Activated CD8-positive, alpha-beta memory T cell treated with anti-CD3 and anti-CD28 coated beads for 4 hours (primary cell): ENCODE measurements at regions not wholly inside any gene's neighbourhood (a gene's known extent, or its start where the extent isn't known, plus 50 kb on each side); places are given as distances from the start of the nearest gene placed in this dataset.
"Not testable (repeated sequence)": the region's sequence is repeated elsewhere in the genome, so short reads cannot be mapped to it uniquely, and the experiment has no call there.

Source experiments
- DNase-seq, 2 donors: peaks; one replicate each; pipeline ENCODE4 v3.0.0-alpha.2; 2020; ENCODE audit warnings: low read depth in 2 of 2

DNA sequence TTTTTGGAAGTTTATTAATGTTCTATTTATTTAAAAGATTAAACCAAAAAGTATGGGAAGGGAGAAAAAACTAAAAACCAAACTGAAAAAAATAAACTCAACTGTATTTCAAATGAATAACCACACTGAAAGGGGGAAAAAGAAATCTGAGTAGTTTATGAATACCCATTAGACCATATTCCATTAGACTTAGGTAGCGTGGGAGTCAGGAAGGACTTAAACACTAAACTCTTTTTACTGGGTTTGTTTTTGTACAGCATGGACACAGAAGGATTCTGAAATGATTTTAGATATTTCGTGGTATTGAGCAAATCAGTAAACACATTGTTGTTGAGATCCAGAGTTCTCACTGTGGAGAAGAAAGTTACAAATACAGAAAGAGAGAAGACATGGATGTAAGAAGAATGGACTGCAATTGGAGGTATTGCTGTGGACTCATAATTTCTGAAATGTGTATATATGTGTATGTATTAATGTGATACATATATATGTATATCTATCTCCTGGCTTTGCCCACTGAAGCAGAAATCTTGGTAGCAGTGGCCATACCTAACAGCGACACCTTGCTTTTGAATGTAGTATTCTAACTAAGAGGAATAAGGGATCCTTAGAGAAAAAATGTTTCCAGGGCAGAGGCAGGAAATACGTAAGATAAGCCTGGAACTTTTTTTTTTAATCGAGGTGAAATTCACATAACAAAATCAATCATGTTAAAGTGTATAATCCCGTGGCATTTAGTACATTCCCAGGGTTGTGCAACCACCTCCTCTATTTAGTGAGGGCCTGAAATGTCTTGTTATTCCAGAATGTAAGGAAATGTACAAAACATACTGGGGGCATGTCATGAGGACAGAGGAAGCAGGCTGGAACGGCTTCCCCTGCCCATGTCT is 228.8 kb downstream of the SMARCA2 start:
- no peak for DNase-seq

DNA sequence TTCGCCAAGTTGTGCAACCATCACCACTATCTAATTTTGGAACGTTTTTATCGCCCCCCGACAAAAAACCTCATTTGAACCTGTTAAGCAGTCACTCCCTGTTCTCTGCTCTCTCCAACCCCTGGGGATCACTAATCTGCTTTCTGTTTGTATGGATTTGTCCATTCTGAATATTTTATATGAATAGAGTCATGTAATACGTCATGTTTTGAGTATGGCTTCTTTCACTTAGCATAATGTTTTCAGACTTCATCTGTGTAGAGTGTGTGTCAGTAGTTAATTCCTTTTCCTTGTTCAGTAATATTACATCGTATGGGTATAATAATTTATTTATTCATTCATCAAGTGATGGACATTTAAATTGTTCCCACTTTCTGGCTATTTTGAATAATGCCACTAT is 232.2 kb downstream of the SMARCA2 start:
- DNase-seq = no peak

DNA sequence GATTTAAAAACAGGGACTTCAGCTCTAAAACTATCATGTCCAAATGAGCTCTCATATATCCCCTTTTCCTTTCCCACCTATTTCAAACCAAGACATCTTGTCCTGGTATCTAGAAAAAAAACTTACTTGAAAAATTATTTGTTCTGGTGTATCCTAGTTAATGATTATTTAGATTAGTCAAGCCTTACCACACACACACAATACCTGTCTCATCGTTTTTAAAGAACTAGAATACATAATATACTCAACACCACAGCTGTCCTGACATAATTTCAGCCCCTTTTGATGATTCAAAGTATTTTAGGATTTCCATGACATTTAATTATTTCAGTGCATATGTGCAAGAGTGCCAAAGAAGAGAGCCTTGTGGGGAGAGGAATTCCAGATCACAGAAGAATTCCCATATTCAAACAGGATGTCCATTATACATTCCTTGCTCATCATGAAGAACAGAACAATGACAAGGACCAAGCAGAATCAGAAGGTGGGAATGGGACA is 233.7 kb downstream of the SMARCA2 start:
- no peak for DNase-seq

DNA sequence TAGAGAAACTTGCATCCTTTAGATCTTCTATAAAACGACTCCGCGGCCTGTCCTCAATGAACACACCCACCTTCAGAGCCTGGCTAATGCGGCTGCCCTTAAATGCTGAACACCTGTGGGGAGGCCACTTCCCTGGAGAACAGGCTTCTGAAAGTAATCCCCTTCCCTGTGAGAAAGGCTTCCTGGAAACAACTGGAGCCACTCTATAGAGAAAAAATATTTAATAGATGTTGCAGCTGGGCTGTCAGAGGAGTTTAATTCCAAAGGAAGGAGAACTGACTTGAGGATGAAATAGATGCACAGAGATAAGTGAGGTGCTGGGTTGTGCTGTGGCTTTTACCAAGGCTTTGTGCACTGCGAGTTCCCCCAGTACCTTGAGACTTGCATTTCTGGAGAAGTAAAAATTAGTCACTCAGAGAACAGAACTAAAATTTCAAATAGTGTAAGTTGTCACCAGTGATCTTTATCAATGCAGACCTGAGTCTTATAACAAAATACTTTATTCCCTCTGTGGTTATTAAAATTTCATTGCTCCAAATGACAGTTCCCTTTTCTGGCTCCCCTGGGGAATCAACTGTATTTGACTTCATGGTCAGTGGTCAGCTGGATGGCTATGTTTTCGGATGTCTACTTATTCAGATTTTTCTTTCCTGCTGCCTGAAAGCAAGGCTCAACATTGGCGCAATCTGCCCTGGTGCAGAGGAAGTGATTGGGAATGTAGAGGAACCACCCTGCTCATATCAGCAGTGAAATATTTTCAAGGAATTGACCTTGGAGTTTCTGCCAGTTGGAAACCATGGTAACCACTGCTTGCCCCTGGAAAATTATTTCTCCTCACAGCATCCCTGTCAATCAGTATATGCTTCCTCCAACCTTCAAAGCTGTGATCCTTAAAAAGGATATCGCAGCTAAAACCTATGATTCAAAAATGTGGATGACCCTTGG is 238.8 kb downstream of the SMARCA2 start:
- no peak for DNase-seq

DNA sequence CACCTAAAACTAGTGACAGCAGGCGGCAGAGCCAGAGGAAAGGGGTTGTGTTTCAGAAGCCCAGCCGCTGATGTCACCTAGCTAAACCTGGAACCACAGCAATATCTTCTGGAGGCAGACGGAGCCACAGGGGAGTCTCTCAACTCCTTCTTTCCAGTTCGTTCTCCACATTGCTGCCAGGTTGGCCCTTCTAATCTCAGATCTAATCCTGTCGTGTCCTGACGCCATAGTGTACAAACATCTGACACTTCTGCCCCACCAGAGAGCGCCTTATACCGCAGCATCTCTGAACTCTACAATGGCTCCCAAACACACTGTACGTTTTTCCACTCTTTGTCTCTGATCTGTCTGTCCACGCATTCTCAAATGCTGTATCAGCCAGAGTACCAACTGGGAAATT is 240.0 kb downstream of the SMARCA2 start:
- no peak for DNase-seq

DNA sequence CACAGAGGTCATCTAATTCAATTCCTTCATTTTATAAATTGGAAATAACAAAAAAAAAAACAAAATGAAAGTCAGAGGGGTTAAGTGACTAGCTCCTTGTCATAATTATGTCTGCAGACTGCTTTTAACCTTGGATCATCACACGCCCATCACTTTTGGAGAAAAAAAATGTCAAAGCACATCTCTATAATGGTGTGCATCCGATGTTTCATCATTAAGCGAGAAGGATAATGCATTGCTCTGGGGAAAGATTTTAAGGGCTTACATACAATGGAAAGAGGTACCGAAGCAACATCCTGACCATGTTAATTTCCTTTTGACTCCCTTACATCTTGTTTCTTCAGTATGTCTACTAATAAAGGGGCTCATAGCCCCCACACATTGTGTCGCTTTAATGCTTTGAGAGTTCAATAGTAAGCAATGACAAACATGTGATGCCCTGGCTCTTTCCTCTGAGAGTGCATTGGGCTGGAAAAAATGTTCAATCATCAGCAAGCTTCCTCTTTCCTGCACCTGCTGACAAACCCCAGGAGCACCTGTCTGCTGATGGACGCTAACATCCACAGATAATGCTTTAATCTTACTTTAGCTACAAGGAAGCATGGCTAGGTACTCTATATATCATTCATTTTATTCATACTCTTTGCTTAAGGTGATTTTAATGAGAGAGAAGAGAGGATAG is 242.2 kb downstream of the SMARCA2 start:
- DNase-seq = no peak

DNA sequence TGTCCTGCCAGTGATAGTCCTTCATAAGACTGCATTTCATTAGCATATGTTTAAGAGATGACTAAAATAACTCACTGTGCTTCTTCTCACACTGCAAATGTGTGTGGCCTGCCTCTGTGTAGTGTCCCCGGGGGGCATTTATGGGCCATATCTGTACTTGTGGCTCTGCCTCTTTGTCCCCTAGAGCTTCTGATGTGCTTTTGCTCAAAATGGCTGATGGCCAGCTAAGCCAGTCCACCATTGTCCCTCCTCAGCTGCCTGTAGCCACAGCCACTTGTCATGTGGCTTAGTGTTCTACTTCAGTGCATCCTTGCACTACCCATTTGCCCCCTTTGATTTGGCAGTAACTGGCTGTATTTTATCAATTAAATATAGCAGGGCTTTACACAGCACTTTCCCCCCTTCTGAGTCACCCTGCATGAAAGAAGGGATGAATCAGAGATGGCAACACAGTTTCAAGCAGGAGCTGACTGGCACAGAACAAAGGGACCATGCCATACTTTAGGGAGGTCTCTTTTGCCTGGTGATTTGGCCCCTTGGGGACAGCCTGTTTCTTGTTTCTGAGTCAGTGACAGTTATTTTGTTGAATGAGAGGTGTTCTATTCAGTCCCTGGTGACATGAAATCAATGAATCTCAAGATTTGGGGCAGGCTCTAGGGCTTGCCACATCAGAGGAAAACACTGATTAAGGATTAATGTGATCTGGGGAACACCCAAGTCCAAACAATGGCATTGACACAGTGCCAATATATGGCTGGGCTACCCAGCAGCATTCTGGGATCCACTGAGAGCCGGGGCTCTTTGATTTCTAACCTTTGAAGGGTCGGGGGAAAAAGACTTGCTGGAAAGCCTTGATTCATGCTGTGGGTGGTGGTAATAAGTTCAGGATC is 245.5 kb downstream of the SMARCA2 start:
- DNase-seq = no peak

DNA sequence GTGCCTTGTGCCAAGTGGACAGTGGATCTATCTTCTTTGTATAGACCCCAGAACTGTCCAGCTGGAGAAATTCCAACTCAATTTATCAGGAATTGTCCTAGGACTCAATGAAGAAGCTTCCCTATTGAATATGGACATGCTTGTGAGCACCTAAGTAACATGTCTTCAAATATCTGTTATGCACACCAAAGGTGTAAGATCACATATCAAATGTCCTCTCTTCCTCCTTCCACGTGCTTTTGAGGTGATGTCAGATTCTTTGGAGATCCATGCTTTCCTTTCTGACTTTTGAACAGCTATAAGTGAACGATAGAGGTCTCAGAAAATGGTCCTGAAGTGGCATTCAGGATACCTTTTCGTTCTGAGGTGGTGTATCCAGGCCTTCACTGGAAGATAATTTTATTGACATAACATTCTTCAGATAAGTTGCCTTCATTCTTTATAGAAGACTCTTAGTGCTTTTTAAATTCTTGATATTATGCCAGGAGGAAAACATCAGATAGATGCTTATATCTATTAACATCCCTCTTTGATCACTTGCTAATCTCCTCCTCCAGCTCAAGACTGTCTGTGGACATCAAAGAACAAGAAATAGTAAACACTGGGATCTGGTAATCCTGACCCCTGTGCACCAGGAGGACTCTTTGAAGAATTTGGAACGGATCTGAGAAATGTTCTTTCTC is 246.4 kb downstream of the SMARCA2 start:
- DNase-seq = no peak

DNA sequence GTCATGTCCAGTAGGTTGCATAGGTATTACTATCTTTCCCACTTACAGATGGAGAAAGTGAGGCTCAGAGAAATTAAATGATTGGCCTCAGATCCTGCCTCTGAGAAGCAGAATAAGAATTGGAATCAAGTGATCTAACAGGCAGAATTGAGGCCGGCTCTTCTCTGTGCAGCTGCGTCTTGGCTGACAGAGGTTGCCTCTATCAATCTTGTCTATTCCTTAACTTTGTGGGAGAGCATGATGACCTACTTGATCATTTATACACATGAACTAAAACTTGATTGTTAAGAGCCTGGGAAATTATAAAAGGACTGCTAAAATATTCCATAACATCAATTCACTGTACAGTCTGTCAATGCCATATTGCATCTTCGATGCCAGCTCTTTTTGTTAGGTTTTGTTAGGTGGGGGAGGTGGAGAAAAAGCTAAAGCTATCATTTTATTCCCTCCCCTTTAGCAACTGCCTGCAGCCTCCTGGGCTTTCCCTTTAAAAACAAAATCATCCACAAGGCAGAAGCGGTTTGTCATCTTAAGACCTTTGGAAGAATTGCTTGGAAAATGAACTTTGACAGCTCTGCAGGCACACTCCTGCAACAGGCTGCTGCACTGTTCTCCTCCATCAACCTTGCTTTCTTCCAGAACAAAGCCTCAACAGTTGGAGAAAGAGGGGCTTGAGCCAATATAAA is 247.4 kb downstream of the SMARCA2 start:
- DNase-seq = no peak

DNA sequence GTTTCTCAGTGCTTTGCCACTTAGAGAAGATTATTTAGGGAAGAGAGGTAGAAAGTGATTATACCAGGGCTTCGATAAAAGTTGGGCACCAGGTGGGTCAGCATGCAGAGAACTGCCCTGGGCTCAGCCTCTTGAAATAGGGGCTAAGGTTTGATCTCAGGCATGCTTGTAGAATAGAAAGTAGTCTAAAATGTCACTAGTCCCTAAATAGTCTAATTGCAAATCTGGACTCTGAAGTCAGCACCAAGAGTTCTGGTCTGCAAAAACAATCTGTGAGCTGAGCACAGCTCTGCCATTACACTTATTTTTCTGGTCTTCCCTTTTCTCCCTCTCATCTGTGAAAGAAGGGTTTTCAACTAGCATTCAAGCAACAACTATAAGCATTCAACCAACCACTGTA is 248.0 kb downstream of the SMARCA2 start:
- DNase-seq = no peak

DNA sequence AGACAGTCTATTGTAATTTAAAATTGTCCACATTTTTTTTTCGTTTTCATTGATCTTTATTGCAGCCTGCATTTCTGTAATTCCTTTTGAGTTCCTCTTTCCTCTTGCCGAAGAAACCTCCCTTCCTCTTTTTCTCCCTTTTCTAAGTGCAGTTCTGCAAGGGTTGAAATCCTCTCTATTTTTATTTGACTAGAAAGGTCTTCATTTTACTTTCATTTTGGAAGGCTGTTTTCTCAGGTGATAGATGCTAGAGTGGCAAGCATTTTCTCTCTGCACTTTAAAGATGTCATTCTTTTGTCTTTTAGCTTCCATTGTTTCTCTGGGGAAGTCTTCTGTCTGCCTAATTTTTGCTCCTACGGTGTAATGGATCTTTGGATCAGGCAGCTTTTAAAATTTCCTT is 248.5 kb downstream of the SMARCA2 start:
- no peak for DNase-seq

DNA sequence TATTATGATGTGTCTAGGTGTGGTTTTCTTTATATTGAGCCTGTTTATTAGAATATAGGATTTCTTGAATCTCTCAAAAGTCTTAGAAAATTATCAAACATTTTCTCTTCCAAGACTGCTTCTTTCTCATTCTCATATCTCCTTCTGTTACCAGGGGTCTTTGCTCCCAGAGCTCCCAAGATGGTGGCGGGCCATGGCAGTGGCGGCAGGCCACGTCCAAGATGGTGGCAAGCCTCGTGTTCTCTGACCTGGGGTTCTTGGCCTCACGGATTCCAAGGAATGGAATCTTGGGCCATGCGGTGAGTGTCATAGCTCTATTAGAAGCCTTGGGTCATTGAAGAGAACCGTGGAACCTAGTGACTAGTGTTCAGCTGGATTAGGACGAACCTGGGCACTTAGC is 248.9 kb downstream of the SMARCA2 start:
- DNase-seq = no peak

DNA sequence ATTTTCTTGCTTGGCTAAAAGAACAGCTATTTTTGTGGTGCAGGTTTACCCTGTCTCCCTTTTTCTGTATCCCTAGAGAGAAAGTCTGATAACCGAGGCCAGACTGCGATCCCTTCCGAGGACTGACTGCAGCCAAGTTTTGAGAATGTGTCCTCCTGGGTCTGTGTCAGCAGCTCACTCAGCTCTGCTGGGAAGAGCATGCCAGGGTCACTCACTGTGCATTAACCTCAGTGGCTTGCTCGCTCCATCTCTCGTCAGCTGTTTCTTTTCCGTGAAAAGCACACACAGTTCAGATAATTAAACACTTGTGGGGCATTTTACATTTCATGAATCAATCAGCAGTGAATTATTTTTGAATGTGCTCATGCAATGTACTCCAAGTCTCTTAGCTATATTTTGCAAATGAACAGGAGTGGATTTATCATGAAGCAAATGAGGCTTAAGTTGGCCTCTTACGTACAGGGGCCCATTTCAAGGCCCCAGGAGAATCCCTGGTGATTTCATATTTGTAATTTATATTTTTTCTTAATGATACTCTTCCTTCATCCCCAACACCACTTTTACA is 252.1 kb downstream of the SMARCA2 start:
- DNase-seq = no peak

DNA sequence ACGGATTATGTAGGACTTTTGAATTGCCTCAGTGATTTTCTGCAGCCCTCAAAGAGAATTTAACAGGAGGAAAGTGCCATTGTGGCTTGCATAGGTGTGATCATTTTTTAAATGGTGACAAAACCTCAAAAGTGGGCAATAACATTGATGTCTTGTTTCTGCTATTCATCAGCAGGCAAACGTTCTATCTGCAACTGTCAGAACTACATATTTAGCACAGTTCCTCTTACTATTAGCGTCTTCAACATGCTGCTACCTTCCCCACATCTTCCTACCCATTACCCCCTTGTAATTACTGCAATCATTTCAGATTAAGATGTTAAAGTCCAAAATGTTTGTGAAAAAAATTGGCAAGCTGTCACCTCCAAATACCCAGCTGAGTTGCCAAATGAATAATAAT is 254.6 kb downstream of the SMARCA2 start:
- no peak for DNase-seq

DNA sequence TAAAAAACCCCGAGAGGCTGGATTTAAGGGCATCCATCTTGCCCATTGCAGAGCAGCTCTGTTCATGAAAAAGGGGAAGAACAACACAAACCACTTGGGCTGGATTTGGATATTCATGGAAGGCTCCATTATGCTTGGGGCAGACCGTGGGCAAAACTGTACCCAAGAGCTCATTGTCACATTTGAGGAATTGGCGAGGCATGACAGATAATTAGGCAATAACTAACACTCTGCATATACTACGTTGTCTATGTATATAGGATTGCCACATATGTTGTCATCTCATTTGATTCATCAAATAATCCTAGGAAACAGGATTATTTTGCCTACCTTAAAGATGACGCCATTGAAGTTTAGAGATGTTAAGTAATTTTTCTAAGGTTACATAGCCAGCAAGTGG is 255.4 kb downstream of the SMARCA2 start:
- no peak for DNase-seq

DNA sequence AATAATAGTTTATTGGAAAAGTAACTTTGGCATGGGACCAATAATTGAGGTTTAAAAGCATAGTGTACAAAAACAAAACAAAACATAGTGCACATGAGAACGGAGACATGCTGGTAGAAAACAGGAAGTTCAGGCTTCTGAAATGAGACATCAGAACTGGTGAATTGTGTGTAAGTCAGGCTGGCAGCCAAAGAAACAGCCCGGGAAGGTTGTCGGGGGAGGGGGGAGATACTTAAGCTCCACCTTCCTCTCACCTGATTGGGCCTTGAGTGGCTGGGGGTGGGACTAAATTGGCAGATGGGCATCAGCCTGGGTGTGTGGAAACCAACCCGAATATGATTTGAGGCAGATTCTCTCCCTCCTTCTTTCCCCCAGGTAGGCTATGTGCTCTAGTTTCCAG is 256.3 kb downstream of the SMARCA2 start:
- DNase-seq = no peak

DNA sequence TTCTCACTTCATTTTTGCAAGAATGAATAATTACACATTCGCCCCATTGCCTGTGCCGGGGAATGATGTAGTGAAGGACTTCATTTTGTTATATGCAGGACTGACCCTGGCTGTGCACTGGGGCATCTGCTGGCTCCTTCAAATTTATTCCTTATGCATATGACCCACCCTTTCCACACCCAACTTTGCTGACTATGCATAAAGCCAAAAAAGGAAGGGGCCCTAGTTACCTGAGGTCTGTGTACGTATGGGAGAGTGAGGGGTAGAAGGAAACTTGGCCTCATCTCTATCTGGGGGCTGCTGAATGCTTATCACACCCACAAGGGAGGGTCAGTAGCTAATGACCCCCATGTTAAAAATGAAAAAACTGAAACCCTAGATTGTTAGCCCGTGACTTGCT is 259.6 kb downstream of the SMARCA2 start:
- no peak for DNase-seq

DNA sequence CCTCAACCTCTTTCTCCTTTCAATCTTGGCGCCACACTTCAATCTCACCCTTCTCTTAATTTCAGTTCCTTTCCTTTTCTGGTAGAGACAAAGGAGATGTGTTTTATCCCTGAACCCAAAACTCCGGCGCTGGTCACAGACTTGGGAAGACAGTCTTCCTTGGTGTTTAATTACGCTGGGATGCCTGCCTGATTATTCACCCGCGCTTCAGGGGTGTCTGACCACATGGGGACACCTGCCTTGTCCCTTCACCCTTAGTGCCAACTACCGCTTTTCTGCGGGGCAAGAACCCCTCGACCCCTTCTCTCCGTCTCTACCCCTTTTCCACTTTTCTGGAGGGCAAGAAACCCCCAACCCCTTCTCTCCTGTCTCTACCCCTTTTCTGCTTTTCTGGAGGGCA is 261.1 kb downstream of the SMARCA2 start:
- no peak for DNase-seq

DNA sequence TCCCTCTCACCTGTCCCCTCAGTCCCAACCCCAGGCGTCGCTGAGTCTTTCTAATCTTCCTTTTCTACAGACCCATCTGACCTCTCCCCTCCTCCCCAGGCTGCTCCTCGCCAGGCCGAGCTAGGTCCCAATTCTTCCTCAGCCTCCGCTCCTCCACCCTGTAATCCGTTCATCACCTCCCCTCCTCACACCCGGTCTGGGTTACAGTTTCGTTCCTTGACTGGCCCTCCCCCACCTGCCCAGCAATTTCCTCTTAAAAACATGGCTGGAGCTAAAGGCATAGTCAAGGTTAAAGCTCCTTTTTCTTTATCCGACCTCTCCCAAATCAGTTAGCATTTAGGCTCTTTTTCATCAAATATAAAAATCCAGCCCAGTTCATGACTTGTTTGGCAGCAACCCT is 262.0 kb downstream of the SMARCA2 start:
- DNase-seq = not testable (repeated sequence)
